ENCODE measurements at regions not wholly inside any gene's neighbourhood (a gene's known extent, or its start where the extent isn't known, plus 50 kb on each side); places are given as distances from the start of the nearest gene placed in this dataset.
"Not testable (repeated sequence)": the region's sequence is repeated elsewhere in the genome, so short reads cannot be mapped to it uniquely, and the experiment has no call there.

GRCh38 chr6:80407976-80408375, 301.5 kb downstream of the BCKDHB start:
- not testable (repeated sequence) for H3K4me3 Mint-ChIP-seq; H3K4me1 Mint-ChIP-seq (ENCODE audit: low read depth); H3K27ac Mint-ChIP-seq; H3K36me3 Mint-ChIP-seq (ENCODE audit: low read depth); H3K27me3 Mint-ChIP-seq (ENCODE audit: low read depth)
- H3K9me3 Mint-ChIP-seq = peaks cover 11% of the 10 kb centered on the region

- Mint-ChIP-seq H3K27me3 (ENCODE audit: low read depth) (no peaks in the 10 kb centered on the region), H3K9me3 (peaks cover 9% of the 10 kb centered on the region), H3K4me3 (no peak overlapping the region), H3K36me3 (ENCODE audit: low read depth) (no peaks in the 10 kb centered on the region), H3K4me1 (ENCODE audit: low read depth) (no peaks in the 10 kb centered on the region), H3K27ac (no peak overlapping the region)
Measured at GRCh38 chr6:80404889-80405288, 298.4 kb downstream of the BCKDHB start.

GRCh38 chr6:80403365-80403764, 296.9 kb downstream of the BCKDHB start:
- H3K4me1 Mint-ChIP-seq (ENCODE audit: low read depth) = no peaks in the 10 kb centered on the region
- H3K4me3 Mint-ChIP-seq = no peak overlapping the region
- no peaks in the 10 kb centered on the region for H3K27me3 Mint-ChIP-seq (ENCODE audit: low read depth)
- no peak overlapping the region for H3K27ac Mint-ChIP-seq
- H3K9me3 Mint-ChIP-seq = peaks cover 14% of the 10 kb centered on the region
- no peaks in the 10 kb centered on the region for H3K36me3 Mint-ChIP-seq (ENCODE audit: low read depth)

GRCh38 chr6:80402266-80402665, 295.8 kb downstream of the BCKDHB start:
- H3K4me3 Mint-ChIP-seq = no peak overlapping the region
- peaks cover 11% of the 10 kb centered on the region for H3K9me3 Mint-ChIP-seq
- H3K36me3 Mint-ChIP-seq (ENCODE audit: low read depth) = no peaks in the 10 kb centered on the region
- no peaks in the 10 kb centered on the region for H3K4me1 Mint-ChIP-seq (ENCODE audit: low read depth)
- H3K27ac Mint-ChIP-seq = no peak overlapping the region
- no peaks in the 10 kb centered on the region for H3K27me3 Mint-ChIP-seq (ENCODE audit: low read depth)

Data from T-helper 1 cell treated with Interleukin-12 subunit alpha and Interleukin-12 subunit beta and Interleukin-4 antibody, amounts not matched to agents 30 μg/mL and 1 μg/mL, for 36 hours (primary cell).